ENCODE measurements at regions not wholly inside any gene's neighbourhood (a gene's known extent, or its start where the extent isn't known, plus 50 kb on each side); places are given as distances from the start of the nearest gene placed in this dataset.

- Histone ChIP-seq H3K4me1 (peaks cover 0 to 8% (median 0%) of the 10 kb centered on the region in 10 experiments; a peak in 2 of 20 replicates), H4K20me1 (no peaks in the 10 kb centered on the region), H3K27ac (no peak overlapping the region), H3K9me3 (replicated peaks in 1 of 11) (no peaks in the 10 kb centered on the region), H3K9ac (no peak overlapping the region), H3K4me3 (no peak overlapping the region), H3K4me2 (no peak overlapping the region), H3K27me3 (no peaks in the 10 kb centered on the region), H3K36me3 (no peaks in the 10 kb centered on the region)
- TF ChIP-seq Cebpa-rat (IDR thresholded peaks at IDR 0.05) = no peak
Measured at GRCh38 chr6:92069781-92070180, 1349.6 kb downstream of the EPHA7 start.

- no peaks in the 10 kb centered on the region for H3K9me3 ChIP-seq (replicated peaks in 1 of 11)
- 0 out of 22 replicates have a peak overlapping the region, but pooled peaks of 1 of the 11 experiments have one; percentile 7 for H3K4me2 ChIP-seq
- no peak overlapping the region for H3K4me3 ChIP-seq
- no peaks in the 10 kb centered on the region for H3K36me3 ChIP-seq
- H4K20me1 ChIP-seq = no peaks in the 10 kb centered on the region
- TF ChIP-seq Cebpa-rat (IDR thresholded peaks at IDR 0.05) = no peak
- H3K27ac ChIP-seq = no peak overlapping the region
- no peak overlapping the region for H3K9ac ChIP-seq
- H3K4me1 ChIP-seq = no peaks in the 10 kb centered on the region
- H3K27me3 ChIP-seq = no peaks in the 10 kb centered on the region
Measured at GRCh38 chr6:92052513-92052912, 1366.8 kb downstream of the EPHA7 start.

- TF ChIP-seq Cebpa-rat (IDR thresholded peaks at IDR 0.05) = no peak
- Histone ChIP-seq H3K4me2 (no peak overlapping the region), H3K27me3 (no peaks in the 10 kb centered on the region), H3K4me1 (no peaks in the 10 kb centered on the region), H3K27ac (no peak overlapping the region), H4K20me1 (no peaks in the 10 kb centered on the region), H3K9ac (no peak overlapping the region), H3K36me3 (no peaks in the 10 kb centered on the region), H3K9me3 (replicated peaks in 1 of 11) (no peaks in the 10 kb centered on the region), H3K4me3 (no peak overlapping the region)
Measured at GRCh38 chr6:92050216-92050615, 1369.1 kb downstream of the EPHA7 start.

GRCh38 chr6:92047860-92048259 lies 1371.5 kb downstream of the EPHA7 start:
- no peak for TF ChIP-seq Cebpa-rat (IDR thresholded peaks at IDR 0.05)
- no peaks in the 10 kb centered on the region for H3K36me3 ChIP-seq
- no peaks in the 10 kb centered on the region for H4K20me1 ChIP-seq
- no peaks in the 10 kb centered on the region for H3K9me3 ChIP-seq (replicated peaks in 1 of 11)
- H3K4me2 ChIP-seq = no peak overlapping the region
- no peaks in the 10 kb centered on the region for H3K27me3 ChIP-seq
- H3K9ac ChIP-seq = no peak overlapping the region
- no peak overlapping the region for H3K4me3 ChIP-seq
- no peaks in the 10 kb centered on the region for H3K4me1 ChIP-seq
- no peak overlapping the region for H3K27ac ChIP-seq

GRCh38 chr6:92047152-92047850 lies 1372.1 kb downstream of the EPHA7 start:
- no peak overlapping the region for H3K4me3 ChIP-seq
- no peaks in the 10 kb centered on the region for H3K36me3 ChIP-seq
- H3K9ac ChIP-seq = no peak overlapping the region
- no peak overlapping the region for H3K27ac ChIP-seq
- no peak overlapping the region for H3K4me2 ChIP-seq
- no peaks in the 10 kb centered on the region for H4K20me1 ChIP-seq
- no peaks in the 10 kb centered on the region for H3K4me1 ChIP-seq
- no peak for TF ChIP-seq Cebpa-rat (IDR thresholded peaks at IDR 0.05)
- H3K9me3 ChIP-seq (replicated peaks in 1 of 11) = no peaks in the 10 kb centered on the region
- no peaks in the 10 kb centered on the region for H3K27me3 ChIP-seq

GRCh38 chr6:92044312-92044711 lies 1375.0 kb downstream of the EPHA7 start:
- TF ChIP-seq Cebpa-rat (IDR thresholded peaks at IDR 0.05) = no peak
- Histone ChIP-seq H3K4me2 (no peak overlapping the region), H3K4me1 (peaks cover 0 to 7% (median 1%) of the 10 kb centered on the region in 10 experiments; a peak in 7 of 20 replicates), H3K9ac (no peak overlapping the region), H4K20me1 (no peaks in the 10 kb centered on the region), H3K9me3 (replicated peaks in 1 of 11) (no peaks in the 10 kb centered on the region), H3K27me3 (no peaks in the 10 kb centered on the region), H3K27ac (no peak overlapping the region), H3K36me3 (no peaks in the 10 kb centered on the region), H3K4me3 (no peak overlapping the region)

GRCh38 chr6:92043777-92044176 lies 1375.6 kb downstream of the EPHA7 start:
- Histone ChIP-seq H3K4me2 (no peak overlapping the region), H3K4me1 (peaks cover 0 to 8% (median 7%) of the 10 kb centered on the region in 10 experiments; a peak in 11 of 20 replicates), H3K4me3 (no peak overlapping the region), H4K20me1 (no peaks in the 10 kb centered on the region), H3K27me3 (no peaks in the 10 kb centered on the region), H3K9ac (no peak overlapping the region), H3K36me3 (no peaks in the 10 kb centered on the region), H3K27ac (no peak overlapping the region), H3K9me3 (replicated peaks in 1 of 11) (no peaks in the 10 kb centered on the region)
- TF ChIP-seq Cebpa-rat (IDR thresholded peaks at IDR 0.05) = no peak

- no peak for TF ChIP-seq Cebpa-rat (IDR thresholded peaks at IDR 0.05)
Measured at GRCh38 chr6:92026878-92027277, 1392.5 kb downstream of the EPHA7 start.

GRCh38 chr6:92024881-92025280 lies 1394.5 kb downstream of the EPHA7 start:
- TF ChIP-seq Cebpa-rat (IDR thresholded peaks at IDR 0.05) = no peak
- Histone ChIP-seq H3K4me2 (no peak overlapping the region), H3K36me3 (no peaks in the 10 kb centered on the region), H3K9ac (no peak overlapping the region), H3K4me1 (no peaks in the 10 kb centered on the region), H4K20me1 (no peaks in the 10 kb centered on the region), H3K27me3 (no peaks in the 10 kb centered on the region), H3K4me3 (no peak overlapping the region), H3K27ac (no peak overlapping the region), H3K9me3 (replicated peaks in 1 of 11) (no peaks in the 10 kb centered on the region)

More at GRCh38 chr6:92026878-92027277, 1392.5 kb downstream of the EPHA7 start:
- Histone ChIP-seq H3K4me2 (no peak overlapping the region), H3K4me3 (no peak overlapping the region), H3K27ac (no peak overlapping the region), H3K9ac (no peak overlapping the region), H3K9me3 (replicated peaks in 1 of 11) (no peaks in the 10 kb centered on the region), H3K27me3 (no peaks in the 10 kb centered on the region), H4K20me1 (no peaks in the 10 kb centered on the region), H3K36me3 (no peaks in the 10 kb centered on the region), H3K4me1 (no peaks in the 10 kb centered on the region)

- TF ChIP-seq Cebpa-rat (IDR thresholded peaks at IDR 0.05) = no peak
- H3K36me3 ChIP-seq = no peaks in the 10 kb centered on the region
- no peak overlapping the region for H3K27ac ChIP-seq
Measured at GRCh38 chr6:92024110-92024509, 1395.2 kb downstream of the EPHA7 start.

More at GRCh38 chr6:92024110-92024509, 1395.2 kb downstream of the EPHA7 start:
- no peaks in the 10 kb centered on the region for H3K9me3 ChIP-seq (replicated peaks in 1 of 11)
- H3K4me1 ChIP-seq = no peaks in the 10 kb centered on the region
- no peak overlapping the region for H3K9ac ChIP-seq
- no peak overlapping the region for H3K4me2 ChIP-seq
- H3K27me3 ChIP-seq = no peaks in the 10 kb centered on the region
- no peak overlapping the region for H3K4me3 ChIP-seq
- no peaks in the 10 kb centered on the region for H4K20me1 ChIP-seq

Measured in BLaER1 treated with 17β-estradiol and CSF1 and Interleukin-3, amounts not matched to agents 10 nM and 100 nM (cell line).